ENCODE measurements at regions not wholly inside any gene's neighbourhood (a gene's known extent, or its start where the extent isn't known, plus 50 kb on each side); places are given as distances from the start of the nearest gene placed in this dataset.

DNA sequence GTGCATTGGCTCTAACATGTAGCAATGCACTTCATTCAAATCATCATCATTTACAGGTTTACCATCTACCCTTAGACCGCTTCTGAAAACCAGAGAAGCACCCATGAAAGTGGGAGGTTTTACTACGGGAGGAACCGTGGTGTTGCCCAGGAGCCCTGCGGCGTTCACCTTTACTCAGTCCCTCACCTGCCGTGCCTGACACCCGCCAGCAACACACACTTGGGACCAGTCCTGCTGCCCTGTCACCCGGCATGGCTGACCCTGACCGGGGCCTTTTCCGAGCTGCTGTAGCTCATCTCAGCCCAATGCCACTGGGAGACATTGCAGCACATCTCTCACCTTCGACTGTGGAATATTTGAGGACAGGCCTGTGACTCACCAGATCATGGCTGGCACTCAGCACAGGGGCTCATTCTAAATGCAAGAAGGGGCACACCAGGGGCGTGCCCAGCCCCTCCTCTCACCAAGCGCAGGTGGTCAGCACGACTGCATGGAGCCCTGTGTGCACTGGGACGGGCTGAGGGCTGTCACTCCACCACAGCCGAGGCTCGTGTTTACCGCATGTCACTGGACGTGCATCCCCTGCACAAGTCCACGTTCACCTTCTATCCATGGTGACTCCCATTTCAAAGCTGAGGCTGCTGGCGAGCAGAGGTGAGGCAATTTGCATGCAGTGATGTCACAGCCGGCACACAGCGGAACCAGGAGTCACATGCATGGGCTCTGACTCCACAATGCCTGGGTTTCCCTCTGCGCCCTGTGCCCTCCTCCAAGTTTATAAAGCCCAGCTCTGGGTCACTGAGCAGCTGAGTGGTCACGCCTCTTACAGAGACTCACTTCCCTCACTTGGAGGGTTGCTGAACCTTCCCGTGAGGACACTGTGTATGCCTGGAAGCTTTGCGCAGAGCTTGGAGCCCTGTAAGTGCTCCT lies 76.7 kb upstream of the SNTG2 start:
- TF ChIP-seq NFIC (IDR thresholded peaks at IDR 0.05; ENCODE audit: borderline replicate concordance), result no peak
- no peak for TF ChIP-seq YY1 (IDR thresholded peaks at IDR 0.05; ENCODE audit: low read depth)
- TF ChIP-seq, protein P1, sequence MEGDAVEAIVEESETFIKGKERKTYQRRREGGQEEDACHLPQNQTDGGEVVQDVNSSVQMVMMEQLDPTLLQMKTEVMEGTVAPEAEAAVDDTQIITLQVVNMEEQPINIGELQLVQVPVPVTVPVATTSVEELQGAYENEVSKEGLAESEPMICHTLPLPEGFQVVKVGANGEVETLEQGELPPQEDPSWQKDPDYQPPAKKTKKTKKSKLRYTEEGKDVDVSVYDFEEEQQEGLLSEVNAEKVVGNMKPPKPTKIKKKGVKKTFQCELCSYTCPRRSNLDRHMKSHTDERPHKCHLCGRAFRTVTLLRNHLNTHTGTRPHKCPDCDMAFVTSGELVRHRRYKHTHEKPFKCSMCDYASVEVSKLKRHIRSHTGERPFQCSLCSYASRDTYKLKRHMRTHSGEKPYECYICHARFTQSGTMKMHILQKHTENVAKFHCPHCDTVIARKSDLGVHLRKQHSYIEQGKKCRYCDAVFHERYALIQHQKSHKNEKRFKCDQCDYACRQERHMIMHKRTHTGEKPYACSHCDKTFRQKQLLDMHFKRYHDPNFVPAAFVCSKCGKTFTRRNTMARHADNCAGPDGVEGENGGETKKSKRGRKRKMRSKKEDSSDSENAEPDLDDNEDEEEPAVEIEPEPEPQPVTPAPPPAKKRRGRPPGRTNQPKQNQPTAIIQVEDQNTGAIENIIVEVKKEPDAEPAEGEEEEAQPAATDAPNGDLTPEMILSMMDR (IDR thresholded peaks at IDR 0.05), result no peak
- no peak for TF ChIP-seq POLR2AphosphoS5 (IDR thresholded peaks at IDR 0.05; ENCODE audit: low read depth, low read length)
- no peak for TF ChIP-seq FOSL2 (IDR thresholded peaks at IDR 0.05; ENCODE audit: borderline replicate concordance, low read depth)
- no peak for TF ChIP-seq SMC3 (IDR thresholded peaks at IDR 0.05; ENCODE audit: low read depth, low read length)
- TF ChIP-seq SIN3A (IDR thresholded peaks at IDR 0.05; ENCODE audit: borderline replicate concordance, low read depth, low read length), result no peak
- TF ChIP-seq RCOR1 (IDR thresholded peaks at IDR 0.05; ENCODE audit: low read length), result no peak
- TF ChIP-seq, protein P2, sequence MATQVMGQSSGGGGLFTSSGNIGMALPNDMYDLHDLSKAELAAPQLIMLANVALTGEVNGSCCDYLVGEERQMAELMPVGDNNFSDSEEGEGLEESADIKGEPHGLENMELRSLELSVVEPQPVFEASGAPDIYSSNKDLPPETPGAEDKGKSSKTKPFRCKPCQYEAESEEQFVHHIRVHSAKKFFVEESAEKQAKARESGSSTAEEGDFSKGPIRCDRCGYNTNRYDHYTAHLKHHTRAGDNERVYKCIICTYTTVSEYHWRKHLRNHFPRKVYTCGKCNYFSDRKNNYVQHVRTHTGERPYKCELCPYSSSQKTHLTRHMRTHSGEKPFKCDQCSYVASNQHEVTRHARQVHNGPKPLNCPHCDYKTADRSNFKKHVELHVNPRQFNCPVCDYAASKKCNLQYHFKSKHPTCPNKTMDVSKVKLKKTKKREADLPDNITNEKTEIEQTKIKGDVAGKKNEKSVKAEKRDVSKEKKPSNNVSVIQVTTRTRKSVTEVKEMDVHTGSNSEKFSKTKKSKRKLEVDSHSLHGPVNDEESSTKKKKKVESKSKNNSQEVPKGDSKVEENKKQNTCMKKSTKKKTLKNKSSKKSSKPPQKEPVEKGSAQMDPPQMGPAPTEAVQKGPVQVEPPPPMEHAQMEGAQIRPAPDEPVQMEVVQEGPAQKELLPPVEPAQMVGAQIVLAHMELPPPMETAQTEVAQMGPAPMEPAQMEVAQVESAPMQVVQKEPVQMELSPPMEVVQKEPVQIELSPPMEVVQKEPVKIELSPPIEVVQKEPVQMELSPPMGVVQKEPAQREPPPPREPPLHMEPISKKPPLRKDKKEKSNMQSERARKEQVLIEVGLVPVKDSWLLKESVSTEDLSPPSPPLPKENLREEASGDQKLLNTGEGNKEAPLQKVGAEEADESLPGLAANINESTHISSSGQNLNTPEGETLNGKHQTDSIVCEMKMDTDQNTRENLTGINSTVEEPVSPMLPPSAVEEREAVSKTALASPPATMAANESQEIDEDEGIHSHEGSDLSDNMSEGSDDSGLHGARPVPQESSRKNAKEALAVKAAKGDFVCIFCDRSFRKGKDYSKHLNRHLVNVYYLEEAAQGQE (IDR thresholded peaks at IDR 0.05; ENCODE audit: low read depth, low read length), result no peak
- TF ChIP-seq EZH2phosphoT487 (IDR thresholded peaks at IDR 0.05; ENCODE audit: borderline replicate concordance, low read depth), result no peak
